OCI-LY7 (cell line): ENCODE measurements at regions not wholly inside any gene's neighbourhood (a gene's known extent, or its start where the extent isn't known, plus 50 kb on each side); places are given as distances from the start of the nearest gene placed in this dataset.

Experiments used
- EZH2phosphoT487 ChIP-seq: fragments of 200-600 bp; sonication (generic); IDR thresholded peaks from 2 replicates; pipeline ENCODE4 v1.6.1; 2018; ENCODE audit warnings: low read depth, borderline replicate concordance, mild to moderate bottlenecking, mixed run types, antibody characterized with exemption, low read length, moderate library complexity, mixed read lengths
- TF ChIP-seq, protein P1 (sequence below): fragments of 200-600 bp; sonication (generic); conservative IDR thresholded peaks from 2 replicates; pipeline ENCODE4 v1.5.1; 2014; ENCODE audit warnings: mild to moderate bottlenecking, antibody characterized with exemption, low read length, moderate library complexity, mixed read lengths

DNA sequence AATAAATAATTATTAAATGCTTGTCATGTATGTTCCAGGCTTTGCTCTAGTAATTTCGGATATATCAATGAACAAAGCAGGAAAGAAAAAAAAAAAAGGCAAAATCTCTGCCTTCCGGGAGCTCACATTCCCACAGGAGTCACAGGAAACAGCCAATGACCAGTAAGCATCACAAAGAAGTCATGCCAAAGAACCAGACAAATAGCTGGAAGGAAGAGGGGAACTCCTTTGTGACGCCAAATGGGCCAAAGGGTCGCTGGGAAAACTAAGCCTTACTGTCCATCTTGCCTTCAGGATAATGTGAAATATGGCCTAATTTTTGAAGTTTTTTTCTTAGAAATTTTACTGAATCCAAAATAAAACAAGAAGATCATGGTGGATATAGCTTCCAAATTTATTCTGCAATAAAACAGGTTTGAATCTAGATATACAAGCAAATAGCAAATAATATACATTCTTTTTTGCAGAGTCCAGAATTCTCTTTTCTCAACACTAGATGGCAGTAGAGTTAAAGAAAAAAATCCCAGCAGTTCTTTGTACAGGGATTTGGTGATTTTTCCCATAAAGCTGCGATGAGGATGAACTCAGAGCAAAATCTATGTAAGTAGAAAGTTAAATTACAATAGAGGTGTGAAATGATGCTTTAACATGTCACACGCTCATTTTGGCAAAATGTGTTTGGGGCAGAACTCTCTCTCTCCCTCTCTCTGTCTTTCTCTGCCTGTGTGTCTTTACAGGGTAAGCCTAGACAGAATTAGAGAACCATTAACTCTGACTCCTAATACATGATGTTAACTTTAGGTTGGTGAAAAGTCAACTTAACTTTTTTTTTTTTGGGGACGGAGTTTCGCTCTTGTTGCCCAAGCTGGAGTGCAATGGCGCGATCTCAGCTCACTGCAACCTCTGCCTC is 60.0 kb upstream of the TUT7 start:
- TF ChIP-seq EZH2phosphoT487 = no peak
- TF ChIP-seq, protein P1, sequence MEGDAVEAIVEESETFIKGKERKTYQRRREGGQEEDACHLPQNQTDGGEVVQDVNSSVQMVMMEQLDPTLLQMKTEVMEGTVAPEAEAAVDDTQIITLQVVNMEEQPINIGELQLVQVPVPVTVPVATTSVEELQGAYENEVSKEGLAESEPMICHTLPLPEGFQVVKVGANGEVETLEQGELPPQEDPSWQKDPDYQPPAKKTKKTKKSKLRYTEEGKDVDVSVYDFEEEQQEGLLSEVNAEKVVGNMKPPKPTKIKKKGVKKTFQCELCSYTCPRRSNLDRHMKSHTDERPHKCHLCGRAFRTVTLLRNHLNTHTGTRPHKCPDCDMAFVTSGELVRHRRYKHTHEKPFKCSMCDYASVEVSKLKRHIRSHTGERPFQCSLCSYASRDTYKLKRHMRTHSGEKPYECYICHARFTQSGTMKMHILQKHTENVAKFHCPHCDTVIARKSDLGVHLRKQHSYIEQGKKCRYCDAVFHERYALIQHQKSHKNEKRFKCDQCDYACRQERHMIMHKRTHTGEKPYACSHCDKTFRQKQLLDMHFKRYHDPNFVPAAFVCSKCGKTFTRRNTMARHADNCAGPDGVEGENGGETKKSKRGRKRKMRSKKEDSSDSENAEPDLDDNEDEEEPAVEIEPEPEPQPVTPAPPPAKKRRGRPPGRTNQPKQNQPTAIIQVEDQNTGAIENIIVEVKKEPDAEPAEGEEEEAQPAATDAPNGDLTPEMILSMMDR = peak; percentile 93
